HepG2 (cell line): ENCODE measurements at regions not wholly inside any gene's neighbourhood (a gene's known extent, or its start where the extent isn't known, plus 50 kb on each side); places are given as distances from the start of the nearest gene placed in this dataset.

Experiments used
- CC2D1A ChIP-seq: sonication (generic); formaldehyde crosslinking; IDR thresholded peaks from 2 replicates; pipeline ENCODE4 v1.8.1; 2023; ENCODE audit warnings: mild to moderate bottlenecking, missing genetic modification reagents
- FOXA3 ChIP-seq: IDR thresholded peaks from 2 replicates; pipeline ENCODE4 v1.6.1; 2016; ENCODE audit warnings: missing genetic modification reagents, missing compliant biosample characterization
- FOXO1 ChIP-seq: sonication (generic); formaldehyde crosslinking; IDR thresholded peaks from 2 replicates; pipeline ENCODE4 v1.4.0; 2020; ENCODE audit warnings: missing genetic modification reagents
- GATA4 ChIP-seq: sonication (generic); IDR thresholded peaks from 2 replicates; pipeline ENCODE4 v1.6.1; 2016; ENCODE audit warnings: antibody characterized with exemption, low read depth, borderline replicate concordance
- GLI4 ChIP-seq: sonication (generic); formaldehyde crosslinking; IDR thresholded peaks from 2 replicates; pipeline ENCODE4 v1.5.1; 2020; ENCODE audit warnings: missing genetic modification reagents, mild to moderate bottlenecking, moderate library complexity, borderline replicate concordance
- GPN1 ChIP-seq: sonication (generic); formaldehyde crosslinking; IDR thresholded peaks from 2 replicates; pipeline ENCODE4 v1.5.1; 2020; ENCODE audit warnings: missing genetic modification reagents, borderline replicate concordance
- HBP1 ChIP-seq: IDR thresholded peaks from 2 replicates; pipeline ENCODE4 v1.6.1; 2016; ENCODE audit warnings: low read depth, control low read depth
- HNF4G ChIP-seq, 2 experiments: sonication (generic) in 1 of 2; formaldehyde crosslinking in 1 of 2; IDR thresholded peaks; 2 replicates each; pipeline versions ENCODE4 v1.4.0 to v1.6.1; 2011 to 2020; ENCODE audit warnings: borderline replicate concordance in 2 of 2, low read depth in 2 of 2, mild to moderate bottlenecking in 2 of 2, low read length in 1 of 2, missing genetic modification reagents in 1 of 2, moderate library complexity in 1 of 2
- MAFG ChIP-seq: sonication (generic); formaldehyde crosslinking; IDR thresholded peaks from 2 replicates; pipeline ENCODE4 v1.5.1; 2020; ENCODE audit warnings: mild to moderate bottlenecking, missing genetic modification reagents
- MAX ChIP-seq: IDR thresholded peaks from 2 replicates; pipeline ENCODE4 v1.6.1; 2012; ENCODE audit warnings: inconsistent platforms
- MXD4 ChIP-seq: IDR thresholded peaks from 2 replicates; pipeline ENCODE4 v1.6.1; 2016; ENCODE audit warnings: mild to moderate bottlenecking, missing biosample characterization, missing genetic modification reagents
- NFYC ChIP-seq: IDR thresholded peaks from 2 replicates; pipeline ENCODE4 v1.6.1; 2016; ENCODE audit warnings: missing genetic modification reagents, missing compliant biosample characterization
- RAD21 ChIP-seq: fragments of 450-650 bp; formaldehyde crosslinking; IDR thresholded peaks from 2 replicates; pipeline ENCODE4 v1.5.0; 2020; ENCODE audit warnings: mild to moderate bottlenecking
- SAP130 ChIP-seq: IDR thresholded peaks from 2 replicates; pipeline ENCODE4 v1.6.1; 2016; ENCODE audit warnings: low read depth
- TAF15 ChIP-seq: fragments of 200-400 bp; formaldehyde crosslinking; IDR thresholded peaks from one replicate; pipeline ENCODE4 v1.6.1; 2018; ENCODE audit warnings: mild to moderate bottlenecking, low read depth, low read length; ENCODE audit not compliant: poor library complexity, severe bottlenecking
- ZNF264 ChIP-seq: sonication (generic); formaldehyde crosslinking; IDR thresholded peaks from 2 replicates; pipeline ENCODE4 v1.4.0; 2020; ENCODE audit warnings: missing genetic modification reagents
- ZNF558 ChIP-seq: sonication (generic); formaldehyde crosslinking; IDR thresholded peaks from 2 replicates; pipeline ENCODE4 v1.9.0; 2022; ENCODE audit warnings: mild to moderate bottlenecking, missing genetic modification reagents, borderline replicate concordance
- ZNF816 ChIP-seq: sonication (generic); formaldehyde crosslinking; IDR thresholded peaks from 2 replicates; pipeline ENCODE4 v1.8.0; 2022; ENCODE audit warnings: missing genetic modification reagents, mild to moderate bottlenecking, borderline replicate concordance
- ZNF878 ChIP-seq: sonication (generic); formaldehyde crosslinking; IDR thresholded peaks from 2 replicates; pipeline ENCODE4 v1.8.1; 2023; ENCODE audit warnings: mild to moderate bottlenecking, missing genetic modification reagents, moderate library complexity
- ZNF879 ChIP-seq: sonication (generic); formaldehyde crosslinking; IDR thresholded peaks from 2 replicates; pipeline ENCODE4 v1.8.1; 2023; ENCODE audit warnings: missing genetic modification reagents
- TF ChIP-seq, protein P1 (sequence below): sonication (generic); formaldehyde crosslinking; IDR thresholded peaks from 2 replicates; pipeline ENCODE4 v1.8.0; 2022; ENCODE audit warnings: mild to moderate bottlenecking, missing genetic modification reagents, moderate library complexity
- TF ChIP-seq, protein P2 (sequence below): IDR thresholded peaks from 2 replicates; pipeline ENCODE4 v1.6.1; 2016; ENCODE audit warnings: missing compliant biosample characterization, missing genetic modification reagents, borderline replicate concordance
- TF ChIP-seq, protein P3 (sequence below): sonication (generic); IDR thresholded peaks from 2 replicates; pipeline ENCODE4 v1.6.1; 2016; ENCODE audit warnings: low read depth, borderline replicate concordance

DNA sequence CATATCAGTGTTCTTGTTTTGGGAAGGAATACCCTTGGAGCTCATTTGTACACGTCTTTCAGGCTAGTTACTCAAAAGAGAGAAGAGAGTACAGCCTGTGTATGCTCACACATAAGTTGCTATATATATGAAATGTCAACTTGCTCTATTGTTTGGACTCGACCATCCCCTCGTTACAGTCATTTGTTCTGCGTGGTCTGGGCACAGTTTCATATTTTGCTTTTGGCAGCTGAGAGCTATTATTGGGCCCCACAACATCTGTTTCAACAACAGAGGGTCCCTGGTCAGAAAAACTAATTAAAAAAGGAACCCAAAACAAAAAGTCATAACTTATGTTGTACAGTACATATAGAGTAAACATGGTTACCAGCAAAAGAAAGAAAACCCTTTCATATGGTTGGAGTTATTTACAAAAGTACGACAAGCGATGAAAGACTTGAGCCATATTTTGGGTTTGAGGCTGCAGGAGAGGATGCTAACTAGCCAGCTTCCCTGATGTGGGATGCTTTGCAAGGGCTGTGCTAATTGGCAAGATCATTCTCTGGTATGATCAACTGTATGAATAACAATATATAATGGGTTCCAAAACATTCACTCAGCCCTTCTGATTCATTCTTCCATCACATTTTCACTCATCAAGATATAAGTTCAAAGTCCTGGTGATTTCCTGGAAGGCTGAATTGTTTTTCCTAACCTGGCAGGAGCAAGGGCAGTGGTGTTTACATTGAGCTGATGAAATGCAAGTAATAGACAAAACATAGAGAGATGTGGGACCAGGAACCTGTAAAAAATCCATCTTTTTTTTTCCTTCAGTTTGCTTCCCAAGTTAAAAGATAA, 137.9 kb downstream of the RPS12 start (continued):
- TF ChIP-seq MAFG (CRISPR knock-in tag) (no peak), FOXO1 (CRISPR knock-in tag) (no peak; the same call in 1 of the 2 replicates), HBP1 (no peak), ZNF878 (CRISPR knock-in tag) (no peak), NFYC (no peak), GATA4 (no peak), GPN1 (CRISPR knock-in tag) (no peak), SAP130 (CRISPR knock-in tag) (no peak), ZNF816 (CRISPR knock-in tag) (no peak), ZNF264 (no peak), FOXA3 (CRISPR knock-in tag) (peak; percentile 86), MAX (no peak), CC2D1A (no peak), HNF4G (IDR thresholded peaks at IDR 0.05; ENCODE audit: borderline replicate concordance, low read depth, low read length) (no peak), HNF4G (CRISPR knock-in tag; IDR thresholded peaks at IDR 0.05; ENCODE audit: borderline replicate concordance, low read depth) (no peak), RAD21 (CRISPR knock-in tag) (no peak), GLI4 (CRISPR knock-in tag) (no peak), ZNF558 (no peak), MXD4 (no peak), ZNF879 (CRISPR knock-in tag) (no peak), TAF15 (no peak)
- TF ChIP-seq, protein P1, sequence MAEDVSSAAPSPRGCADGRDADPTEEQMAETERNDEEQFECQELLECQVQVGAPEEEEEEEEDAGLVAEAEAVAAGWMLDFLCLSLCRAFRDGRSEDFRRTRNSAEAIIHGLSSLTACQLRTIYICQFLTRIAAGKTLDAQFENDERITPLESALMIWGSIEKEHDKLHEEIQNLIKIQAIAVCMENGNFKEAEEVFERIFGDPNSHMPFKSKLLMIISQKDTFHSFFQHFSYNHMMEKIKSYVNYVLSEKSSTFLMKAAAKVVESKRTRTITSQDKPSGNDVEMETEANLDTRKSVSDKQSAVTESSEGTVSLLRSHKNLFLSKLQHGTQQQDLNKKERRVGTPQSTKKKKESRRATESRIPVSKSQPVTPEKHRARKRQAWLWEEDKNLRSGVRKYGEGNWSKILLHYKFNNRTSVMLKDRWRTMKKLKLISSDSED, result no peak
- TF ChIP-seq, protein P2, sequence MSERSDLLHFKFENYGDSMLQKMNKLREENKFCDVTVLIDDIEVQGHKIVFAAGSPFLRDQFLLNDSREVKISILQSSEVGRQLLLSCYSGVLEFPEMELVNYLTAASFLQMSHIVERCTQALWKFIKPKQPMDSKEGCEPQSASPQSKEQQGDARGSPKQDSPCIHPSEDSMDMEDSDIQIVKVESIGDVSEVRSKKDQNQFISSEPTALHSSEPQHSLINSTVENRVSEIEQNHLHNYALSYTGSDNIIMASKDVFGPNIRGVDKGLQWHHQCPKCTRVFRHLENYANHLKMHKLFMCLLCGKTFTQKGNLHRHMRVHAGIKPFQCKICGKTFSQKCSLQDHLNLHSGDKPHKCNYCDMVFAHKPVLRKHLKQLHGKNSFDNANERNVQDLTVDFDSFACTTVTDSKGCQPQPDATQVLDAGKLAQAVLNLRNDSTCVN, result no peak
- TF ChIP-seq, protein P3, sequence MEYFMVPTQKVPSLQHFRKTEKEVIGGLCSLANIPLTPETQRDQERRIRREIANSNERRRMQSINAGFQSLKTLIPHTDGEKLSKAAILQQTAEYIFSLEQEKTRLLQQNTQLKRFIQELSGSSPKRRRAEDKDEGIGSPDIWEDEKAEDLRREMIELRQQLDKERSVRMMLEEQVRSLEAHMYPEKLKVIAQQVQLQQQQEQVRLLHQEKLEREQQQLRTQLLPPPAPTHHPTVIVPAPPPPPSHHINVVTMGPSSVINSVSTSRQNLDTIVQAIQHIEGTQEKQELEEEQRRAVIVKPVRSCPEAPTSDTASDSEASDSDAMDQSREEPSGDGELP, result no peak
